Body of pancreas (tissue), 4 donors: ENCODE measurements at regions not wholly inside any gene's neighbourhood (a gene's known extent, or its start where the extent isn't known, plus 50 kb on each side); places are given as distances from the start of the nearest gene placed in this dataset.
A peak's percentile ranks its signal among the peaks of the same experiment; 100 is the strongest.
"Not testable (repeated sequence)": the region's sequence is repeated elsewhere in the genome, so short reads cannot be mapped to it uniquely, and the experiment has no call there.

ENCODE experiments used
- POLR2A ChIP-seq, 3 donors: fragments of 450-650 bp; IDR thresholded peaks; one replicate each; pipeline ENCODE4 v1.6.1; 2016; ENCODE audit warnings: antibody characterized with exemption in 3 of 3, mild to moderate bottlenecking in 2 of 3
- TF ChIP-seq, protein P1 (sequence below), 7 experiments: fragments of 450-650 bp in 4 of 7; fragments of 200-600 bp in 3 of 7; sonication (generic) in 3 of 7; IDR thresholded peaks; one replicate each; pipeline ENCODE4 v1.5.1; 2016 to 2019; ENCODE audit warnings: antibody characterized with exemption in 7 of 7

DNA sequence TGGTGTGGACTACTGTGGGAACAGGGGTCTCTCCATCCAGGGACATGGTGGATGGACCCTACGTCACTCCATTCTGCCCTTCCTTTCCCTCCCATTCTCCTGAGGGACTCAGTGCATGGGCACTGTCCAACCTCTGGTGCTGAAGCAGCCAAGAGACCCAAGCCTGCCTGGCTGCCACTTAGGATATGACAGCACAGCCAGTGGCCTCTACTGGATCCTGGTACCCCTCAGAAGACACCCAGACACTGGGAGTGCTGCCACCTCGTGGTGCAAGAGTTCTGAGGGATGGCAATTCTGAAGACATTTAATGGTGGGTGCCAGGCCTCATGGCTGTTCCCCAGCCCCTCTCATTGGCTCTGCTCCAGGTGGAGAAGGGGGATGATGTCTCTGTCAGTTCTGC, 767.8 kb downstream of the SPATA31A6 start:
- TF ChIP-seq, protein P1, sequence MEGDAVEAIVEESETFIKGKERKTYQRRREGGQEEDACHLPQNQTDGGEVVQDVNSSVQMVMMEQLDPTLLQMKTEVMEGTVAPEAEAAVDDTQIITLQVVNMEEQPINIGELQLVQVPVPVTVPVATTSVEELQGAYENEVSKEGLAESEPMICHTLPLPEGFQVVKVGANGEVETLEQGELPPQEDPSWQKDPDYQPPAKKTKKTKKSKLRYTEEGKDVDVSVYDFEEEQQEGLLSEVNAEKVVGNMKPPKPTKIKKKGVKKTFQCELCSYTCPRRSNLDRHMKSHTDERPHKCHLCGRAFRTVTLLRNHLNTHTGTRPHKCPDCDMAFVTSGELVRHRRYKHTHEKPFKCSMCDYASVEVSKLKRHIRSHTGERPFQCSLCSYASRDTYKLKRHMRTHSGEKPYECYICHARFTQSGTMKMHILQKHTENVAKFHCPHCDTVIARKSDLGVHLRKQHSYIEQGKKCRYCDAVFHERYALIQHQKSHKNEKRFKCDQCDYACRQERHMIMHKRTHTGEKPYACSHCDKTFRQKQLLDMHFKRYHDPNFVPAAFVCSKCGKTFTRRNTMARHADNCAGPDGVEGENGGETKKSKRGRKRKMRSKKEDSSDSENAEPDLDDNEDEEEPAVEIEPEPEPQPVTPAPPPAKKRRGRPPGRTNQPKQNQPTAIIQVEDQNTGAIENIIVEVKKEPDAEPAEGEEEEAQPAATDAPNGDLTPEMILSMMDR (IDR thresholded peaks at IDR 0.05), result peak in 1 of 7 experiments; percentile 8
- not testable (repeated sequence) for TF ChIP-seq POLR2A (IDR thresholded peaks at IDR 0.05)
